HG02623 (cell line): ENCODE measurements at regions not wholly inside any gene's neighbourhood (a gene's known extent, or its start where the extent isn't known, plus 50 kb on each side); places are given as distances from the start of the nearest gene placed in this dataset.

Experiments
- ATAC-seq: cut with Tn5 transposase; IDR thresholded peaks from one replicate; pipeline ENCODE4 v1.9.1; 2021; ENCODE audit warnings: moderate library complexity; ENCODE audit not compliant: unreplicated experiment

GRCh38 chr15:96414875-96415274, 84.4 kb downstream of the NR2F2 start:
- ATAC-seq, result no peak

GRCh38 chr15:96415513-96416217, 85.2 kb downstream of the NR2F2 start:
- no peak for ATAC-seq

- ATAC-seq, result no peak
These were observed 85.9 kb downstream of the NR2F2 start for GRCh38 chr15:96416218-96416933.

GRCh38 chr15:96416934-96417759, 86.6 kb downstream of the NR2F2 start:
- no peak for ATAC-seq

- ATAC-seq, result no peak
These were observed 87.2 kb downstream of the NR2F2 start for GRCh38 chr15:96417760-96418130.

GRCh38 chr15:96418146-96418545, 87.6 kb downstream of the NR2F2 start:
- no peak for ATAC-seq

- ATAC-seq, result no peak
These were observed 90.7 kb downstream of the NR2F2 start for GRCh38 chr15:96421178-96421601.

- ATAC-seq, result no peak
These were observed 91.6 kb downstream of the NR2F2 start for GRCh38 chr15:96422125-96422524.

- no peak for ATAC-seq
These were observed 94.2 kb downstream of the NR2F2 start for GRCh38 chr15:96424674-96425073.

GRCh38 chr15:96428742-96429141, 98.2 kb downstream of the NR2F2 start:
- ATAC-seq, result no peak

GRCh38 chr15:96431786-96432185, 101.3 kb downstream of the NR2F2 start:
- ATAC-seq, result no peak

GRCh38 chr15:96435022-96435421, 104.5 kb downstream of the NR2F2 start:
- no peak for ATAC-seq

- ATAC-seq, result no peak
These were observed 105.3 kb downstream of the NR2F2 start for GRCh38 chr15:96435841-96436240.

GRCh38 chr15:96440978-96441377, 110.5 kb downstream of the NR2F2 start:
- no peak for ATAC-seq

GRCh38 chr15:96442076-96442475, 111.6 kb downstream of the NR2F2 start:
- no peak for ATAC-seq

GRCh38 chr15:96444865-96445264, 114.4 kb downstream of the NR2F2 start:
- no peak for ATAC-seq

GRCh38 chr15:96448923-96449322, 118.4 kb downstream of the NR2F2 start:
- ATAC-seq, result no peak

GRCh38 chr15:96457841-96458240, 127.3 kb downstream of the NR2F2 start:
- ATAC-seq, result no peak

- ATAC-seq, result no peak
These were observed 129.6 kb downstream of the NR2F2 start for GRCh38 chr15:96460106-96460505.

GRCh38 chr15:96462768-96463750, 132.6 kb downstream of the NR2F2 start:
- no peak for ATAC-seq
